Breast epithelium (tissue), 3 donors: ENCODE measurements at regions not wholly inside any gene's neighbourhood (a gene's known extent, or its start where the extent isn't known, plus 50 kb on each side); places are given as distances from the start of the nearest gene placed in this dataset.
"Not testable (repeated sequence)": the region's sequence is repeated elsewhere in the genome, so short reads cannot be mapped to it uniquely, and the experiment has no call there.

Source experiments
- POLR2A ChIP-seq: fragments of 450-650 bp; IDR thresholded peaks from one replicate; pipeline ENCODE4 v1.6.1; 2016; ENCODE audit warnings: antibody characterized with exemption, mild to moderate bottlenecking, moderate library complexity
- POLR2AphosphoS5 ChIP-seq, 3 donors: sonication (generic); formaldehyde crosslinking; IDR thresholded peaks; one replicate each; pipeline ENCODE4 v1.6.1; 2017; ENCODE audit warnings: antibody characterized with exemption in 3 of 3
- TF ChIP-seq, protein P1 (sequence below), 3 donors: fragments of 450-650 bp; IDR thresholded peaks; one replicate each; pipeline ENCODE4 v1.5.1; 2016 to 2017; ENCODE audit warnings: antibody characterized with exemption in 3 of 3, mild to moderate bottlenecking in 3 of 3, moderate library complexity in 3 of 3

DNA sequence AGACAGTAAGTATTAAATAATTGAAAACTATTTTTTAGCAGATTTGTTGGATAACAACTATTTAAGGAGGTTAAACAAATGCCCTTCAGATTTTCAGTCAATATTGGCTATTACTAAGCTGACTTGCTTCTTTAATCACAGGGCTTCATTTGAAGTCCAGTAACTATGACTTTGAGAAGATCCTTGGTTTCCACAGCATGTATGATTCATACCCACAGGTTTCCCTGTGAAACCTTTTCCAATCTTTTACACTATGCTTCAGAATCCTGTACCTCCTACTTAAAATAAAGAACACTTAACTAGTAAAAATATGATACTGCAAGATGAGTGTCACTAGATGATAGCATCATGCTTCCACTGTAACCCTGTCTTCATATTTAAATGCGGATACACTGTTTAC, 211.9 kb downstream of the SPATA31A1 start:
- TF ChIP-seq POLR2A; POLR2AphosphoS5 (IDR thresholded peaks at IDR 0.05): not testable (repeated sequence)
- TF ChIP-seq, protein P1, sequence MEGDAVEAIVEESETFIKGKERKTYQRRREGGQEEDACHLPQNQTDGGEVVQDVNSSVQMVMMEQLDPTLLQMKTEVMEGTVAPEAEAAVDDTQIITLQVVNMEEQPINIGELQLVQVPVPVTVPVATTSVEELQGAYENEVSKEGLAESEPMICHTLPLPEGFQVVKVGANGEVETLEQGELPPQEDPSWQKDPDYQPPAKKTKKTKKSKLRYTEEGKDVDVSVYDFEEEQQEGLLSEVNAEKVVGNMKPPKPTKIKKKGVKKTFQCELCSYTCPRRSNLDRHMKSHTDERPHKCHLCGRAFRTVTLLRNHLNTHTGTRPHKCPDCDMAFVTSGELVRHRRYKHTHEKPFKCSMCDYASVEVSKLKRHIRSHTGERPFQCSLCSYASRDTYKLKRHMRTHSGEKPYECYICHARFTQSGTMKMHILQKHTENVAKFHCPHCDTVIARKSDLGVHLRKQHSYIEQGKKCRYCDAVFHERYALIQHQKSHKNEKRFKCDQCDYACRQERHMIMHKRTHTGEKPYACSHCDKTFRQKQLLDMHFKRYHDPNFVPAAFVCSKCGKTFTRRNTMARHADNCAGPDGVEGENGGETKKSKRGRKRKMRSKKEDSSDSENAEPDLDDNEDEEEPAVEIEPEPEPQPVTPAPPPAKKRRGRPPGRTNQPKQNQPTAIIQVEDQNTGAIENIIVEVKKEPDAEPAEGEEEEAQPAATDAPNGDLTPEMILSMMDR (IDR thresholded peaks at IDR 0.05): not testable (repeated sequence)
